ENCODE measurements at regions not wholly inside any gene's neighbourhood (a gene's known extent, or its start where the extent isn't known, plus 50 kb on each side); places are given as distances from the start of the nearest gene placed in this dataset.
"Not testable (repeated sequence)": the region's sequence is repeated elsewhere in the genome, so short reads cannot be mapped to it uniquely, and the experiment has no call there.

DNA sequence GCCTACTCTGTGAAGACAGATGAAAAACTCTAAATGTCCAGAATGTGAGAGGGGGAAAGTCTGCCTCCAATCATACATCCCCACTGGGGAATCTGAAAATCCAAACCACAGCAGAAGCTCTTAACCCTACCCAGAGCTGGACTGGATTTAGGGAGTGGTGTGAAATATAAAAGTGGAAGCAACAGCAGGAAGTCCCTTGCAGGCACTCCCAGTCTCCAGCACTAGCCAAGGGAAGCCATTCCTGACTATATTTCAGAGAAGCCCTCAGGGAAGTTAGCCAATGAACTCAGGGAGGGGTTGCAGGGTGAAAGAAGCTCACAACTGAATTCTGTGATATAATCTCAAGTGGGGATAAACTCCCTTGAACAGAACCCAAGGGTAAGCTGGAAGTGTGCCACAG lies 51.5 kb downstream of the CRPPA start:
- DNase-seq = no peak

DNA sequence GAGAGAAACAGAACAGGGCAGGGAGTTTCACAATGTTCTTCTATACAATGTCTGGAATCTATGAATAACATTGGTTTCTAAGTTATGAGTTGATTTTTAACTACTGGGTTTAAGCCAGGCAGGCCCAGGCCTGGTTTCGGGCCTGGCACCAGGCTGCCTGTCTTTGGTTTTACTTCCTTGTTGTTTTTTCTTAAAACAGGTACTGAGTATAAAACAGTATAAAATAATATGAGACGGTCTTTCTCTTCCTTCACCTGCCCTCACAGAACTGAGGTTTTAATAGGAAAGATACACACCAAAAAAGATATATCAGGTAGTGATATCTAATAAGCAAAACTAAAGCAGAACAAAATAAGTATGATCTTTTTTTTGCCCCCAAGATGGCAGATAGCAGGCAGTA lies 52.0 kb downstream of the CRPPA start:
- not testable (repeated sequence) for DNase-seq

DNA sequence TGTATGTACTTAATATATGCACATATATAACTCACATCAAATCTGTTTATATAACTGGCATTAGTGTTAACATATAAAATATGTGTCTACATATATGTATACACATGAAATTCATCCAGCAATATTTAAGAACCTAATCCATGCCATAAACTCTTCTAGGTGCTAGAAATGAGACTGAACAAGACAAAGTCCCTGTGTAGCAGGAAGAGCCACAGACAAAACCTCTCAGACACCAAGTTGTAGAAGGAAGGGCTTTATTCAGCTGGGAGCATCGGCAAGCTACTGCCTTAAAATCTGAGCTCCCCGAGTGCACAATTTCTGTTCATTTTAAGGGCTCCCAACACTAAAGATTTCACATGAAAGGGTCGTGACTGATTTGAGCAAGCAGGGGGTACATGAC lies 52.5 kb downstream of the CRPPA start:
- no peak for DNase-seq

DNA sequence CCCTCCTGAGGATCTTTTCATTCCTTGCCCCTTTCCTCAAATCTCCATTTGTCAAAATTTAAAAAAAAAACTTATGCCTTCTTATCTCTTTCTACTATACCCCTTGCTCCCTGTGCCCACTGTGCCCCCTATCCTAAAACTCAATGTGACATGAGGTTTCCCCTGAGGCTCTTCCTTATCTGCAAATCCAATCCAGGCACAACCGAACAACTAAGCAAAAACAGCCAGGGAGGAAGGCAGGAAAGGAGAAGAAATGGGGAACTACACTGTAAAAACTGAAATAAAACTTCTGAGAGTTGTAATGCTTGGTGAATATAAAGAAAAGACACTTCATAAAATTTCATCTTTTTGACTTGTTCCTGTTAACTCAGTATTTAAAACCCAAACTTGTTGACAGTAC lies 54.2 kb downstream of the CRPPA start:
- DNase-seq = no peak

DNA sequence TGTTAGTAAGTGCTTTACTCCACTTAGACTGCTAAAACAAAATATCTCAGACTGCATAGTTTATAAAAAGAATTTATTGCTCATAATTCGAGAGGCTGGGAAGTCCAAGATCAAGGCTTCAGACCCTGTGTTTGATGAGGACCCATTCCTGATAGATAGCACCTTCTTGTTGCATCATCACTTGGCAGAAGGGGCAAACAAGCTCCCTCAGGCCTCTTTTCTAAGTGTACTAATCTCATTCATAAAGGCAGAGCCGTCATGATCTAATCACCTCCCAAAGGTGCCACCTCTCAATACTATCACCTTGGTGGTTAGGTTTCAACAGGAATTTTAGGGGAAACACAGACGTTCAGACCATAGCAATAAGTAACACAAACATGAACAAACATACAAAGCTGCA lies 55.4 kb downstream of the CRPPA start:
- no peak for DNase-seq

DNA sequence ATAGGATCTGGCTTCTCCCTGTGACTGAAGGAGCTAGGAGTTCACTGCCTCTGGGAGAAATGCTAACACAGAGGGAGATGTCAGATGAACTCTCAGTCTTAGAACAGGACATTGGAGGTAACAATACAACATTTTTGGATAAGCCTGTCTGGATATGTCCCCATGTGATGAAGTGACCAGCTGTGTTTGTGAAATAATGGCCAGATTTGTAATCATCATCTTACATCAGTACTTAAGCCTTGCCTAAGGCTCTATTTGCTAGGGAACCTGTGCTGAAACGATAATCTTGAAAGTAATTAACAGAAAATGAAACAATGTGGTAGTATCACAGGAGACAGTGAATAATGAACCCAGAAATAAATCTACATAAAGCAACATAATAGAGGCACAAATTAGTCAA lies 56.2 kb downstream of the CRPPA start:
- no peak for DNase-seq

DNA sequence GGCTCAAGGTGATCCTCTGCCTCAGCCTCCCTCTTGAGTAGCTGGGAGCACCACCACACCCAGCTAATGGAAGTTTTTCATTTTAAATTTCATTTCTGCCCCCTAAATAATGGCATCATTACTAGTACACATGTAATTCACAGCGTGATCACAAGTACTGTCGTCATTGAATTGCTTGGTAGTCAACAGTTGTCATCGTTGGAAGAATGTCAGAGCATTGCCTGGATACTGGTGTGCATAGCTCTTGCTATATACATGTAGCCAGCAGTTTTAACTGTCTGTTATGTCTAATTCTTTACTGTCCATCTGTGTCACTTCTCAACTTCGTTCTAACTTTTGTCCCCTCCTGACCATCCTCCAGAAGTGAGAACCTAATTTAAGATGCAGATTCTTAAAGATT lies 62.1 kb downstream of the CRPPA start:
- no peak for DNase-seq

DNA sequence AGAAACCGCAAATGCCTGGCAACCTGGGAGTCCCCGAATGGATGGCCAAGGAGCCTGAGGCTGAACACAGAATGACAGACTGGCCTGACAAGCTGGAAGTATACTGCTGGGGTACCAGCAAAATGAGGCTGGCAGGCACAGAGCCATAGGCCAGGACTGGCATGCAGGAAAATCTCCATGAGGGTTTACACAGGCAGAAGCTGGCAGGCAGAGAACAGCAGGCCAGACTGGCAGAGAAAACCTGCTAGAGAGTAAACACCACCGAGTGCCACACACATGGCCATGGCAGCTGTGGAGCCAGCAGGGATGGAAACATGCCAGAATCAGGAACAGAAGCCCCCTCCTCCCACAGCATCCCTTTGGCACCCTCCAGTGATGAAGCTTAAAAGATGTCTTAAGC lies 63.4 kb downstream of the CRPPA start:
- no peak for DNase-seq

DNA sequence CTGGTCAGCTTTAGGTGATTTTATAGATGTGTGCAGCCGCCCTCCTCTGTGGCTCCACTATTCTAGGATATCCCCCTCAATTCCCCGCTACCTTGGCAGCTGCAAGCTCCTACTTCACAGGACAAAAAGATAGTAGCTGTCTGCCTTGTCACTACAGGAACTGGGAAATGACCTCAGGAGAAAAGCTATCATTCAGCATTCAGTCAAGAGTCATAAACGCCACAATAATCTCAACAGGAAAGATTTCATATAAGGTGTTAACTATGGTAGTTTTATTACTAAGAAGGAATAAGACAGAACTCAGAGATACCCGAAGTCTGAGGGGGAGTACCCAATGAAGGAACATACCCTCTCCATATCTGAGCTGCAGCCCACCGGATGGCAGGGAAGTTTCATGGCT lies 63.9 kb downstream of the CRPPA start:
- no peak for DNase-seq

DNA sequence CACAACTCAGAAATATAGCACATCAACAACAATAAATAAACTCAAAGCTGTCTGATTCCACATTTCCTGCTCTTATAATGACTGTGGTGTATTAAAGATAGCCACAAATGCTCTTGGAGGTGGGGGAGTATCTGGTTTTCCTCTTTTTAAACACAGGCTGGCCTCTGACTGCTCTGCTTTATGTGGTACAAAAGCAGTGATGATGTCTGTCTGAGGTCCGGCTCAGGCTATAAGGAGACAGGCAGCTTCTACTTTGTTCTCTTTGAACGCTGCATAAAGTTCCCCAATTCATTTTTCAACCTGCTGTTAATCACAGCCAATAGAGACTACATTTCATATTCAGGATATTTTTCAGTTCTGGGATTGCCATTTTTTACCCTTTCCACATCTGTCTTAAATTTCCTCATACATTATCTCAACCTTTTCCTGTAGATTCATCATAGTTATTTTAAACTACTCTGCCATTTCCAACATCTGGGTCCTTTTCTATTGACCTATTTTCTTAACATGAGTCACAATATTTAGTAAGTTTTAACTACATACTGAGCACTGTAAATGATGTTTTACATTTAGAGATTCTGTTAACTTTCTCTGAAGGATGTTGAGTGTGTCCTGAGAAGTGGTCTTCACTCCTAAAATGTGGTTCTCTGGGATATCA lies 64.9 kb downstream of the CRPPA start:
- no peak for DNase-seq

DNA sequence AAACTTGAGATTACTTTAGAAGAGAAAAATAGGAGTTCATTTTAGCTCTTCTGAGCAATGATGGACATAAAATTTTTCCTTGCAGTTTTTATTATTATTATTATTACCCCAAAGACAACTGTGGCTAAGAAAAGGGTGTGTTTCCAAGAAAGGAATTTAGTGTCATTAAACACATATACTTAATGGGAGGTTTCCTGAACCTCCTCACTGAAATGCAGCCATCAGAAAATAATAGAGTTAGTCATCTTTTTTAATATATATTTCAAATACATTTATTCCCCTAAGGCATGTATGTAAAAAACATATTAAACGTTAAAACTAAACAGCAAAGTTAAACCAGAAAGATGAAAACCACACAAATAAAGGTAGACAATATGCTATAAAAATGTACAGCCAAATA lies 66.8 kb downstream of the CRPPA start:
- no peak for DNase-seq

DNA sequence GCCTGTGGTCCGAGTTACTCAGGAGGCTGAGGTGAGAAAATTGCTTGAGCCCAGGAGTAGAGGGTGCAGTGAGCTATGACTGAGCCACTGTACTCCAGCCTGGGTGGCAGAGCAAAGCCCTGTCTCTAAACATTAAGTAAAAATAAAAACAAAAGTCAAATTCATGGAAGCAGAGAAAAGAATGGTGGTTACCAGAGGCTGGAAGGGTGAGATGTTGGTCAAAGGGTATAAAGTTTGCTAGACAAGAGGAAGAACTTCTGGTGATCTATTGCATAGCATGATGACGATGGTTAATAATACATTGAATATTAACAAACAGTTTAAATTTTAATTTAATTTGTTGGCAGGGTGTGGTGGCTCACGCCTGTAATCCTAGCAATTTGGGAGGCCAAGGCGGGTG lies 68.1 kb downstream of the CRPPA start:
- no peak for DNase-seq

DNA sequence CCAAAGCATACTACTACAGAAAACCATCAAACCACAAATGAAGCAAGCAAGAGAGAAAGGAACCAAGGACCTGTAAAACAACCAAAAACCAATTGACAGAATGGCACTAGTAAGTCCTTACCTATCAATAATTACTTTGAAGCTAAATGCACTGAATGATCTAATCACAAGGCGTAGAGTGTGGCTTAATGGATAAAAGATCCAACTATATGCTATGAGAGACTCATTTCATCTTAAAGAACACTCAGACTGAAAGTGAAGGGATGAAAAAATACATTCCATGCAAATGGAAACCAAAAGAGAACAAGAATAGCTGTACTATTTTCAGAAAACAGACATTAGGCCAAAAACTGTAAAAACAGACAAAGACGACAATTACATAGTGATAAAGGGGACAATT lies 70.7 kb downstream of the CRPPA start:
- no peak for DNase-seq

DNA sequence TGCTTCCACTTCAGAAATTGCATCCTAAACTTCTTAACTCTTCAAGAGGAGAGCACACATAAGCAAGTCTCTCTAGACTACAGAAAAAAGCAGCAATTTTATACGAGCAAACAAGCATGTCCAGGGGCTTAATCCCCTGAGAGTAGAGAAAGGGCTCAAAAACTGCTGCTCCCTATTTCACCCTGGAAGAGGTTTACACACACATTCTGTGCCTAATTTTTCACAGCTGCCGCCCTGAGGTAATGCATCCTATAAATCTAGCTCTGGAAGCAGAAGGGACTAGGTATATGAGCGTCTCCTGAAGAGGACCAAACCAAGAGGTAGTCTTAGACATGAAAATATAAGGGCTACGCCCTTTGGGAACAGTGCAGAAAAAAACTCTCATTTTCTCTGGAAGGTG lies 73.1 kb downstream of the CRPPA start:
- no peak for DNase-seq

DNA sequence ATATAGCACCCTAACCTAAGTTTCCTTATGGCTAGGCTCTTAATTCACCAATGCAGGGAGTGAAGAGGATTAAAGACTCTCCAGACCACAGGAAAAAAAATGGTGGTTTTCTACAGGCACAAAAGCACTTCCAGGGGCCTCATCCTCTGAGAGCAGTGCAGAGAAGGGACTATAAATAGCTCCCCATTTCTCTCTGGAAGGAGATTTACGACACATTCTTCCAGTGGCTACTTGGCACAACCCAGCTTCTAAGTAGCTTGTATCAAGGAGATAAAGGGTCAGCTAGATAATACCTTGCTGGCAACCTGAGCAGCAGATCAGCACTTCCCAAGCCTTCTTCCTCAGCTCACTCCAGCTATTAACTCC lies 73.5 kb downstream of the CRPPA start:
- DNase-seq = no peak

DNA sequence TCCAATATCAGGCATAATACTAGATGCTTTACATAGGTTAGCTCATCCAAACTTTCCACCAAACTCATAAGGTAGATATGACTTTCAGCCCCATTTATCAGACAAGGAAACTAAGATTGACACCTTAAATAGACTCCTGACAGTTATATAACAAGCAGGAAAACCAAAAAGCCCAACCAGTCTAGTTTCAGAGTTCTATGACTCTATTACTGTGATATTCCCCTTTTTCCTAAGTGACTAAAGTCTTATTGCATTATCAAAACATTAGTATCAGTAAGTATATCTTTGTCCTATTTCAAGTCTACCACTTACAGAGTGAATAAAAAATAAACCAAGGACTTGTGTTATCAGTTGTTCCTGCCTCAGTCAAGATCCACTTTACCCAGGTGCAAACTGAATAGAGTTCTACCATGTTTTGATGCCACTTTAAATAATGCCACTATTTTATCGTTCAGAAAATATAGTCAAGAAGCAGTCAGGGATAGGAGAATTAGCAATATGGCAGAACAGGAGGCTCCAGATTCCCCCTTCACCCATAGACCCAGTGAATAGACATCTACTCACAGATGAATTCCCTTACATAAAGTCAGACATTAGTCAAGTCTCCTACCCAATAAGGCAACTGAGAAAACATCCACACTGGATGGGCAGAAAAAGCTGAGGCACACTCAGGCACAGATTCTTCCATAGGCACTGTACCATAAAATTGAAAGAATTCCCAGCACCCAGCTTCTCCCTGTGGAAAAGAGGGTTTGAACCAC lies 74.1 kb downstream of the CRPPA start:
- DNase-seq = no peak

DNA sequence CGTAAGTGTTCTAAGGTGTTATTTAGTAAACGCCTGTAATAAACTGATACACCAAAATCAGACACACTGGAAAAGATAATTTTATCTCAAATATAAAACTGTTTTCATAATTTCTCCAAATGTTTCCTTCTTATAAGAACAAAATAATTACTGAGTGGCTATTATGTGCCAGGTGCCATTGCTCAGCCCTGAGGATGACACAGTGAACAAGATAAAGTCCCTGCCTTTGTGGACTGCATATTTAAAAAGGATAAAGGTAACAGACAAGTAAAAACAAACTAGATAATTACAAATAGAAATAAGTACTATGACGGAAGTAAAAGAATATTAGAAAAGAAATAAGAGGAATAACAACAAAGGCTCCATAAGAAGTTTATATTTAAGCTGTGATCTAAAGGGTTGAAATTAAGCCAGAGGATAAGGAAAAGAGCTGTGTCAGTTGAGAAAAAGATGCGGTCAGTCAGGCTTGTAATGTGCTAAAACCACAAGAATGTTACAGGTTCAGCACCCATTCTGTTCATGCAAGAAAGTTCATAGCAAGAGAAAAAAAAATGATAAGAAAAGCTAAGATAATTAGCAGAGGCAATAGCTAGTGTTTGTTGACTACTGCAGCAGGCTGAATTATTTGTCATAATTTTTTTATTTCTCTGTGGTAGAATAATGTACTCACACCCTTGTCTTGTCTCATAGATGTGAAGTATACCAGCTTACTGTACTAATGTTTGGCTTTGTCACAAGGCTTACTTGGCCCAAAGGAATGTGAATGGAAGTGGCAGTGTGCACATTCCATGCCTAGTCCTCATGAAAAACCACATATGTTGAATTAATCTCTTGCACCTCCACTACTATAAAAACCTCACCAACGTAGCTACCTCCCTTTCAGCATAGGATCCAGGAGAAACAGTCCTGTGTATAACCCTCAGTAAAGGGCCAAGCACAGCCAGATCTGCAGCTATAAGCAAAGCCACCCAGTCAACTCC lies 75.1 kb downstream of the CRPPA start:
- DNase-seq = peak; percentile 4

DNA sequence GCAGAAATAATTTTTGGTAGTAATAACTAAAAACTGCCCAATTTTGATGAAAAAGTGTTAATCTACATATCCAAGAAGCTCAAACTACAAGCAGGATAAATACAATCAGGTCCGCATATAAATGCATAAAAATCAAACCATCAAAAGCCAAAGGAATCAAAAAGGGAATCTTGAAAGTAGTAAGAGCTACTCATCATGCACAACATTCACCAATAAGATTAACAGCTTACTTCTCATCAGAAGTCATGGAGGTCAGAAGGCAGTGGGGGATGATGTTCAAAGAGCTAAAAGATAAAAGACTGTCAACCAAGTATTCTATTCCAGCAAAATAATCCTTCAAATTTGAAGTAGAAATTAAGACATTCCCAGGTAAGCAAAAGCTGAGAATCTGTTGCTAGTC lies 76.4 kb downstream of the CRPPA start:
- no peak for DNase-seq

DNA sequence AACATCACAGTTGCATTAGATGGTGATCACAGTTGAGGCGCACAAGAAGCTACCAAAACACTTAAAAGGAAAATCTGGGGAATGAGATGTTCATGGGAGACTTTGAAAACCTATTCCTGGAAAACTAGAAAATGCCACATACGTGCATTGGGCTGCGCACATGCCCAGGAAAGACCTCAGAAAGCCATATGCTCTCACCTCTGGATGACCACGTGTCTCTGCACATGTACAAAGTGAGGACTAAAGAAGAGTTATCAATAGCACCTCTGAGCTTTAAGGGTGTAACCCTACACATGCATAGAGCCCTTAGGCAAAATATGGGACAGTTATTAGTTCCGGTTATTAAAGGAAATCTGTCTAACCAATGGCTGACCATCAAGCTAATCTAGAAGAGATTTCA lies 77.7 kb downstream of the CRPPA start:
- DNase-seq = no peak

DNA sequence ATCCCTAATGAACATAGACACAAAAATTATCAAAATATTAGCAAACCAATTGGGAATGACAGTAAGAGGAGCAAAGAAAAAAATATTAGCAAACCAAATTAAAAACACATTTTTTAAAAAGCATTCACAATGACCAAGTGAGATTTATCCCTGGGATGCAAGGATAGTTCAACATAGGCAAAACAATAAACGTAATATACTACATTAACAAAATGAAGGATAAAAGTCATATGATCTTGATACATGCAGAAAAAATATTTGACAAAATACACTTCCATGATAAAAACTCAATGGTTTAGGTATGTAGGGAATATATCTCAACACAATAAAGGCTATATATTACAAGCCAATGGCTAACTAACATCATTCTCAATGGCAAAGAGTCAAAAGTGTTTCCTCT lies 83.3 kb downstream of the CRPPA start:
- no peak for DNase-seq

DNA sequence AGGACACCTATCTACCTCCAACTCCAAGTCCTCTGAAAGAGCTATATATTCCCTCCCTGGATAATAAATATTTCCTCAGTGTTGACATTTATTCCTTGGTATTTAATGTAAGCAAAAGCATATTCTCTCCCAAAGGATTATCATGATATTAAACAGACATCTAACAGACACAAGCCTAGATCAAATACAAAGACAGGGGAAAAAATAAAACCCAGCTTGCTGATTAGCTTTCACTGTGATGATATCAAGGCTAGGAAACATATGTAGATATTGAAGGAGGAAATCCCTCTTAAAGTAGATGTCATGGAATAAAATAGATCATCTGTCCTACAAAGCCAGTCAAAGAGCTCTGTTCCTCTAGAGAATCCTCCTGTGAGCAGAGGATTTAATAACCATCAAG lies 95.2 kb downstream of the CRPPA start:
- no peak for DNase-seq

DNA sequence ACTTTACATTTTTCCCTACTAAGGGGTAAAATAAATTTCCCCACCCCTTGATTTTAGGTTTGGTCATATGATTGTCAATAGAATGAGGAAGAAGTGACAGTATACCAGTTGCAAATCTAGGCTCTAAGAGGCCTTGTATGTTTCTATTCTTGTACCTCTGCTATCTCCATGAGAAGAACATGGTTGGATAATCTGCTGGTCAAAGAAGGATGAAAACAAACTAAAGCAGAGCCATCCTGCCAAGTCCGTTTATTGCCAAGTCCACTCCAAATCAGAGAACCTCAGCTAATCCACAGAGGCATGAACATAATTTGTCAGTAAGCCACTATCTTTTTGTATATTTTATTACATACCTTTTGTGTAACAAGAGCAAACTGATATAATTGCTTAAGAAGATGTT lies 98.0 kb downstream of the CRPPA start:
- DNase-seq = no peak

DNA sequence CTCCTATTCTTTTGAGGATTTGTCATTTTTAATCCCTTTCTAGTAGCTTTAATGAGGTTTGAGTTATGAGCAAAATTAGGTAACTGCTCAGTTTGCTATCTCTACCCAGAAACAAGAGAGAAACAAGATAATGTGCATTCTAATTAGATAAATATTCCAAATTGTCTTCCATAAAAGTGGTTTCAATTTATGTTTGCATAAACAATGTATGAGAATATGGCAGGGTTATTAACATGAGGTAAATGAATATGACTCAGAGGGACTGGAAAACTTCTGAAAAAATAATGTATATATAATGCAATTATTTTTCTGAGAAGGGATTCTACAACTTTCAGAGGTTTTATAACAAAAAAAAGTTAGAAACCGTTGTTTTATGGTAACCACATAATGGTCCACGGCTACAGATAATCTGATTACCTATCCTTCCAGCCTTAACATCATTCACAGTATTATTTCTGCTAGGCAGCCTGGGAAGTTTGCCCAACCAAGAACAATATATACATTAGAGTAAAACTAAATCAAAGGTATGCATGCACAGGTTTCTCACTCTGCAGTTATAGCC lies 101.2 kb downstream of the CRPPA start:
- no peak for DNase-seq

Measured in activated CD4-positive, alpha-beta T cell treated with anti-CD3 and anti-CD28 coated beads, Interleukin-10, Interleukin-2, amounts not matched to agents 100 ng/mL and 50 ng/mL, durations not matched to agents 16 hours and 8 hours (primary cell).